NCI-H226 (cell line): ENCODE measurements at regions not wholly inside any gene's neighbourhood (a gene's known extent, or its start where the extent isn't known, plus 50 kb on each side); places are given as distances from the start of the nearest gene placed in this dataset.

ENCODE experiments used
- DNase-seq: peaks from one replicate; pipeline ENCODE4 v3.0.0-alpha.2; 2015

DNA sequence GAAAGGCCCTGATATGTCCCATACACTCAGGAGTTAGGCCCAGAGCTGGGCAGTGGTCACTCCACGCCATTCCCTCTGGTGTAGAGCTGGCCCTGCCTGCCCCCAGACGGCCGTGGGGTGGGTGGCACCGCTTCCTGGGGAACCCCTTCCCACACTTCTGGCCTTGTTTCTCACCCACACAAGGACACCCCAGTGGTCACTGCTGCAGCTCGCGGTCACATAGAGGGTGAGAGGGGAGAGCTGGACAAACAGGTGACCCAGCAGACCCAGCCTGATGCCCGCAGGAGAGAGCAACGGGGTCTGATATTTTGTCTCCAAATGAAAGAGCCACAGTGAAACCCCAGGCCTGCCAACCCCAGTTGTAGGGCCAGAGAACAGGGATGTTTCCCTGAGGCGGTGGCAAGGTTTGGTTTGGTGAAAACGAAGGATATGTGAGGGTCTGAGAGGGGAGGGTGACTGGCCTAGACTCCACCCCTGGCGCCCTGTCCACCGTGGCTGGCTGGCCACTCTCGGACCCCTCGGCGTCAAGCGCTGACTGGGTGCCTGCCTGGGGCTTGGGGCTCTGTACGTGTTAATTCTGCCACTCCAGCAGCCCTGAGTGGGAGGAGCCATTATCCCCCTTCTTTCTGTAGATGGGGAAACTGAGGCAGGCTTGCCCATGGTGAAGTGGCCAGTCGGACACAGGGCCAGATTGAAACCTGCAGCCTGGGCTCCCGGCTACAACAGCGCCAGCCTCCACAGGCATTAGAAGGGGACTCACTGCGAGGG lies 71.0 kb upstream of the PPARA start:
- no peak for DNase-seq

DNA sequence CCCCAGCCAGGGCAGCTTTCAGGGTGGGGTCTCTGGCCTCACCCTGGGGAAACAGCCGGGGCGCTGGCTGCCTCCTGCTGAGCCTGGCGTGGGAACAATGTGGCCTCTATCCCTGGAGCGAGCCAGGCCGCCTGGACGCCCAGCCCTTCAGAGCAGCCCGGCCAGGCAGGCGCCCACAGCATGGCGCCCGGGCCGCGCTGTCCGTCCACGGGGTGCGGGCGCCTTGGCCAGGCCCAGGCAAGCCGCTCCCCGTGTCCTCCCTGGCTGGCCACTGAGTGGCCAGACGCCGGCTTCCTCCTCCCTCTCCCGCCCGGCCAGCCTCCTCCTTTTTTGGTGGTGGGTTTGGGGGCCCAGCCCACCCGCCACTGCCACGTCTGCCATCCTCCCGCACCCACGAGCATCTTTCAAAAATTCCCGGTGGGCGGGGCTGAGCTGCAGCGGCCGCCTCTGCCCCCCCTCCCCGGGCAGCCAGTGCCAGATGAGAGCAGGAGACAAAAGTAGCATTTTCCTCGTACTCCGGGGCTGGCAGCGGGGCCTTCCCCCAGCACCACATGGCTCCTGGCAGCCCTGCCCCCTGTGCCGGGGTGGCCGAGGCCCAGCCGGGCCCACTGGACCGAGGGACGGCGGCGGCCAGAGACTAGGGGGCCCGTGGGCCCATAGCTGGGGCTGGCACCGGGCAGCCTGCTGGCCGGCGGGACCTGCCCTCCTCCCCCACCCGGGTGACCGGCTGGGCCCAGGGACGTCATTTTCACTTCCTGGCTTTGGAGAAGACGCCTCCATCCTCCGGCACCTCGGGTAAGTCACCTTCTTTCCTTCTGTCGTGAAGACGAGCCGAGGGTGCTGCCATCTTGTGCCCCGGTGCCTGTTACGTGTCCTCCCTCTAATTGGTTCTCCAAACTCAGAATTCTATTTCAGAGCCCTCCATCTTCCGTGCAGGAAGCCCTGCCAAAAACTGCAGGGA lies 70.2 kb upstream of the PPARA start:
- DNase-seq, result peak; percentile 71

DNA sequence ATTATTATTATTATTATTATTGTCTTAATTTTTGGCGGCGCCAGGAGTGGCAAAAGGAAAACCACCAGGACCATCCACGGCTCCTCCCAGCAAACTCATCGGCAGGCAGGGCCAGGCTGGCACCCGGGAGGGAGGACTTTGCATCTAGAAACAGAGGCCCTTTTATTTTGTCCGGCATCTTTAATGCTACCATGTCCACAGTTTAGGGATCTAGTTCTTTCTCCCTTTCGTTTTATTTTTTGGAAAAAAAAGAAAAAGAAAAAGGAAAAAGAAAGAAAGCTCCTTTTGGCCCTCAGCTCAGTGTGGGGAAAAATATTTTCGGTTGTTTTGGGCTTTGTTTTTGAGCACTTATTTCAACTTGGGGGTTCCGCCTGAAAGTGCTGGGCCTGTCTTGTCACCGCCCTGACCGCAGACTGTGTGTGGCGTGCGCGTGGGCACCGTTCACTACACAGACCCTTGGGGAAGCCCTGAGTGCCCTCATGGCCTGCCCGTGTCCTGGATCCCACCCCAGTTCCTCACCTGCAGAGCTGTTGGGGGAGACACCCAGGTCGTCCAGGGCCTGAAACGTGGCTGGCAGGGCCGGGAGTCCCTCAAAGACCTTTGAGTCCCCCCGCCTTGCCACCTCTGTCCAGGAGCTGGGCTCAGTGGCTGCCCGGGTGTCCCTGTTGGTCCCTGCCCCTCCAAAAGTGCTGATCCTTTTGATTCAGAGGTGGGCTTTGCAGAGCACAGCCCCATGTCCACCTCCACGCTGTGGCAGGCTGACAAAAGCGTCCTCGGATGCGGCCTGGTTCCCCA lies 69.1 kb upstream of the PPARA start:
- DNase-seq, result no peak

DNA sequence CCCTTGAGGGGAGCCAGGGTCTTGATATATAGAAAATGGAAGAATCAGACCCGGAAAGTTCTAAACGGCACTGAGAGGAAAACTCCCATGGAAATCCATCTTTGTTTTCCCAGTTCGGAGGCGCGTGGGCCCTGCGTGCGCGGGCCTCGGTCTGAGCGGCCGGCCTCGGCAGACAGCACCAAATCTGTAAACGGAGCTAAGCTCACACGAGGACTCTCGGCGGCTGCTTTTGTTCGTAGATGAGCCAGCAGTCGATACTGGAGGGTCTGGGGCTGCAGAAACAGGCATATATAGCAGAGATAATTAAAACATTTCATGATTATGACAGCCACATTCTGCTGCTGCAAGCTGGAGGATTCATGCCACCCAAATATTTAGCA lies 68.5 kb upstream of the PPARA start:
- no peak for DNase-seq

DNA sequence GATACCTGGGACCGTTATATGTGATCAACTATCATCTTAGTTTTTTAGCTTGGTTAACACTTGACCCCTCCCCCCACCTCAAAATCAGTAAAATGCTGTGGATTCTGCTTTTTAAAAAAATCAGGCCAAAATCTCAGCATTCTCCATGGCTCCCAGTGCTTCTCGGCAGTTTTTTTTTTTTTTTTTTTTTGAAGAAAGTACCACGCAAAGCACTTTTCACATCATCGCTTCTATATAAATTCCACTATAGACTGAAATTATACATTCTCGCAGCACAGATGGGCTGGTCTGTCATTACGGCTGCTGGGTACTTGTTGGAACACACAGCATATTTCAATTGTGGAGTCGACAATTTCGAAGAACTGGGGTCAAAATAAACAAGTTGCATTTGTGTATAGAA lies 67.7 kb upstream of the PPARA start:
- no peak for DNase-seq

DNA sequence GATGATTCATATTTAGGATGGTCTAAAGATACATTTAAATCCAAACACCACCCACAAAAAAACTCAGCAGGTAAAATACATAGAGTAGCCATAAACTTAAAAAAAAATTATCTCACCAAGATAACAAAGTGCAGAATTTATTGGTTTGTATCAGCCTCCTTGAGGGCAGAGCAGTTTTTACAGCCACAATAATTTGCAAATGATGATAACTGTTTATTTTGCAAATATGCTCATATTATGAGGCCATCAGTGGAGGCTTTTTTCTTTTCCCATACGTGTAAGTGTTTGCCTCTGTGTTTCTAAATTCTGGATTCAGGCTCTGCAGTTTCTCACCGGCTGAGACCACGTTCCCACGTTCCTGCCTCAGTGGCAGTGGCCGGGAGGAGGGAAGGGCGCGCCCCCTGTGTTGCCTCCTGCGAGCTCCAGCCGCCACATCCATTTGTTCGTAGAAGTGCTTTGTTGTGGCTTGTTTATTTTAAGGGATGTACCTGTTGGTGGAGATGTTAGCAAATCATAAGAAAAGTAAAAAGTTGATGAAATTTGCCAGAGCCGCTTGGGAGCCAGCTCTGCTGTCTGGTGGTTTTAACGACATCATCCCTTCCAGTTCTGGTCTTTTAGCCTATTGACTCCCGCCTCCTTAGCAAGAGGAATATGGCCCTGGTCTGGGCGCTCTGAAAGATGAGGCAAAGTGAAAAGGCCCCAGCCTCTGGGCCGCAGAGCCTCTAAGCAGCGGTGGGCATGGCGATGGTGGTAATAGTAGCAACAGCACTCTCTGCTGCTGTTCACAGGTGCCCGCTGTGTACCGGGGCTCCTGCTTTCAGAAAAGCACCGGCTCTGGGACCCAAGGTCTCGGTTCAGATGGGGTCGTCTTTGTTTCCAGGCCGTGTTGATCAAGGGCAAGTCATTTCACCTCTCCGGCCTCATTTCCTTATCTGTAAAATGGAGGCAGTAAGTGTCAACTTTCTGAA lies 66.7 kb upstream of the PPARA start:
- DNase-seq, result no peak

DNA sequence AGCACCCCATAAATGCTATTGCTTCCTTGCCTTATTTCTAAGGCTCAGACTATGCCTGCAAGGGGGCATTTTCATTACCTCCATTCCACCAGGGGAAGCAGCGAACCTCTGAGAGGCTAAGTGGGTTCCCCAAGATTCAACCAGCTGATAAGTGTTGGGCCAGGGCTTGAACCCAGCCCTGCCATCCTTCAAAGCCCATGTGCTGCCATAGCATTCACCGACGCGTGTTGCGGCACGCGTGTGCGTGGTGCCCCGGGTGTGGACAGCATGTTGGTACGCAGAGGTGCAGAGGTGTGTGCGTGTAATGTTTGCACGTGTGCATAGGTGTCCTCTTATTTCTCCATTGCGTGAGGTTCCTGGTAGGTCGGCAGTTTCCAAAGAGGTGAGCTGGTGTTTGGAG lies 66.0 kb upstream of the PPARA start:
- DNase-seq, result no peak

DNA sequence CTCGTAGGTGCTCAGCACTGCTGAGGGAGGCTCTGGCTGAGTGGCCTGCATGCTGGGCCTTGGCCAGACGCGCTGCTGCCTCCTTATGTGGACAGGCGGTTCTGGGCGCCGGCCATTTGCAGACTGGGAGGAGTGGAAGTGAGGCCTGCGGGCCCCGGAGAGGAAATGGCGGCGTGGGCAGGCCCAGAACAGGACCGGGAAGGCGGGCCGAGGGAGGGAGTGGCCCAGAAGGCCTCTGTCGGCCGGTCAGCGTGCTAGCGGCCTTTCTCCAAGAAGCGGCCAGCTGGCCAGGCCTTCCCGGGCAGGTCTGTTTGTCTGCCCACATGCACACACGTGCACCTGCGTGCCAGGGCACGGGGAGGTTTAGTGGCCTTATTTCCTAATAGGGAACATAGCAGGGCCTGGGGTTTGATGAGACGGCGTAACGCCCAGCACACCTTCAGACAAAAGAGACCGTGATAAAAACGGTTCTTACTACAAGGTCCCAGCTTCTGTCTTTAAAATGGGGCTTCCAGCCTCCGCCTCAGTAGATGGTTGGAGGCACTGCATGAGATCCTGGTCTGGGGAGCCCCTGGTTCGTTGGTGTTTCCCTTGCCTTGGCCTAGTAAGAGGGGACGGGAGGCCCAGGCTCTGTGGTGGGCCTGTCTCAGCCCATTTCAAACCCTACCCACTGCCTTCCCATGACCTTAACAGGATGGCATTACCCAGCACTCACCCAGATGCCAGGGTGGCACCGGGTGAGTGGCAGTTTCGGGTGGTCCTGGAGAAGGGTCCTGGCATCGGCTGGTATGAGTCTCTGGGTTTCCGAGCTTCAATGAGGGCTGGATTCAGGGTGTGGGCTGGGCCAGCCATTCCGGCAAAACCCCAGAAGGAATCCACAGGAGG lies 65.1 kb upstream of the PPARA start:
- DNase-seq, result peak; percentile 70

DNA sequence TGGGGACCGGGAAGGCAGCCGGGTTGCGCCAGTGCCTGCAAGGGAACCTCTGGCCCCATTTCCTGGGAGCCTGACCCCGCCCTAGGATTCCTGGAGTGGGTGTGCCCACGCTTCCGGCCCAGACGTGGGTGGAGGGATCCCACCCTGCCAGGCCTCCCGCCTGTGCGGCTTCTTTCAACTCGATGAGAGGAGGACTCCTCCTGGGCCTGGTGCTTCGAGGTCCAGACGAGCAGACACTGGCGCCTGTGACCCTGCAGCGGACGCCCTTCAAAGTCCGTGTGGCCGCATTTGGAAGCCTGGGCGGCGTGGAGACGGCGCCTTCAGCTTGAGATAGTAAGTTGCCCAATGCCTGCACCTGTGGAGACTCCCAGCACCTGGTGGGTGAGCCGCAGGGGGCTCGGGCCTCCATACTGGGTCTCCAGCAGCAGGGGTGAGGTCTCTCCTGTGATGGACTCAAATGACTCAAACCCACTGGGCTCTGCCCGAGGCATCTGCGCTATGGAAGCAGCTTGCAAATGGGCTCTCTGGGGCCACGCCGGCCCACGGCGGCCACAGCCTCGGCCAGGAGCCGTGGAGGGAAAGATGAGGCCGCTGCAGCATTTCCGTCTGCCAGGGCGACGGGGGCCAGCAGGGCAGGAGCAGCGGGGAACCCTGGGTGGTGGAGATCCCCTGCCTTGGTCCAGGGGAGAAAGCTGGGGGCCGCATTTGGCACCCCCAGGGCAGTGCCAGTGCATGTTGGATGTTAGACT lies 64.3 kb upstream of the PPARA start:
- peak; percentile 78 for DNase-seq

DNA sequence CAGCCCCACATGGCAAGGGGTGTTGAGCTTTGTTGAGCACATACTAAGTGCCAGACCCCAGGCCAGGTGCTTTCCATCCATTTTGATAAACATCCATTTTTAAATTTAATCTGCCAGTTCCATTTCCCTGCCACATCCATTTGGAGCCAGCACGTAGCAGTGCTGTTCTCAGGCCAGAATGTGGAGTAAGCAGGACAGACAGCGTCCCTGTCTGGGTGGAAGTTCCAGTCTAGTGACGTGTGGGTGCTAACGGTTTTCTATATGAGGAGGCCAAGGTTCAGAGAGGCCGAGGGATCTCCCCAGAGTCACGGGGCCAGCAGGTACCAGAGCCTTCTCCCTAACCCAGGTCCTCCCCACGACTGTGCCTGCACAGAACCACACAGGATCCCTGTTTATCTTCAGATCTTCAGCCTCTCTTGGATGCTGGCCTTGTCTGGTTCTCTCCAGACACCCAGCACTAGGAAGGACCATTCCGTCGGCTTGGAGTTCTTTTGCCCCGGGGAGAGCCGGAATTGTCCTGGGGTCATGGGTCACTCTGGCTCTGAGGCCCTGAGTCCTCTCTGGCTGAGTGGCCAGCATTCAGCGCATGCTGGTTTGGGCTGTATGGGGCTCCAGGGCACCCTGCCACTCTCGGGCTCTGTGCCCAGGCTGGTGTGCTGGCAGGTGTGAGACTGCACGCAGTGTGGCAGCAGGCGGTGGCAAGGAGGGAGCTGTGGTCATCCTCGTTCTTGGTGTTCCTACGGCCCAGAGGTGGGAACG lies 63.6 kb upstream of the PPARA start:
- DNase-seq, result no peak

DNA sequence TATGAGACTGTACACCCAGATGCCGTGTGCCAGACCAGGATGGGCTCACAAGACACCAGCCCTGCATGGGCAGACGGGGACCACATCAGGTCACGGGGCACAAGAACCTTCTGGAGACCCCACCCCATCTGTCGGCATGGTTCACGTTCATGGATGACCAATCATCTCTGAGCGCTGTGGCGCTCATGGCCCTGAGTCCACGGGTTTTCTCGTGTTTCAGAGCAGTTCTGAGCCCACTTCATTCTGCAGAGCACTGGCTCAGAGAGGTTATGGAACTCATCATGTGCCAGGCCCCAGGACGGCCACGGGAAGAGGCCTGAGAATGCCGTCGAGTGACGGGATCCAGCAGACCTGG lies 63.0 kb upstream of the PPARA start:
- no peak for DNase-seq

DNA sequence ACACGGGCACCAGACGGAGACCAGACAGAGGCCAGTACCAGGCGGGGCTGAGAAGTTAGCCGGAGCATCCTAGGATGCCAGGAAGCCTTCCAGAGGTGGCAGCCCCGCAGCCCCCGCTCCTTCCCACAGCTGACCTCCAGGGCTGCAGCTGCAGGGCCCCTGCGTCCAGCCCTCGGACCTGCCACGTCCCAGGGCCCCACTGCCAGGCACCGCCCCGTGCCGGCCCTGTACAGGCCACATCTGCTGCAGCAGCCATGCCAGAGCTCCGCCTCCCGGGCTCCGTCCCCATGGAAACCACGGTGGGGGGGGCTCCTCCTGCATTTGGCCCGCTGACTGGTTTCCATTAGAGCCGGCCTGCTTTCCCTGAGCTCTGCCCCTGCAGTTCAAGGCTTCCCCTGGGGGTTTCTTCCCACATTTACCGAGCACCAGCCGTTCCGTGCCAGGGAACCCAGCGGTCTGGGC lies 62.5 kb upstream of the PPARA start:
- peak; percentile 57 for DNase-seq

DNA sequence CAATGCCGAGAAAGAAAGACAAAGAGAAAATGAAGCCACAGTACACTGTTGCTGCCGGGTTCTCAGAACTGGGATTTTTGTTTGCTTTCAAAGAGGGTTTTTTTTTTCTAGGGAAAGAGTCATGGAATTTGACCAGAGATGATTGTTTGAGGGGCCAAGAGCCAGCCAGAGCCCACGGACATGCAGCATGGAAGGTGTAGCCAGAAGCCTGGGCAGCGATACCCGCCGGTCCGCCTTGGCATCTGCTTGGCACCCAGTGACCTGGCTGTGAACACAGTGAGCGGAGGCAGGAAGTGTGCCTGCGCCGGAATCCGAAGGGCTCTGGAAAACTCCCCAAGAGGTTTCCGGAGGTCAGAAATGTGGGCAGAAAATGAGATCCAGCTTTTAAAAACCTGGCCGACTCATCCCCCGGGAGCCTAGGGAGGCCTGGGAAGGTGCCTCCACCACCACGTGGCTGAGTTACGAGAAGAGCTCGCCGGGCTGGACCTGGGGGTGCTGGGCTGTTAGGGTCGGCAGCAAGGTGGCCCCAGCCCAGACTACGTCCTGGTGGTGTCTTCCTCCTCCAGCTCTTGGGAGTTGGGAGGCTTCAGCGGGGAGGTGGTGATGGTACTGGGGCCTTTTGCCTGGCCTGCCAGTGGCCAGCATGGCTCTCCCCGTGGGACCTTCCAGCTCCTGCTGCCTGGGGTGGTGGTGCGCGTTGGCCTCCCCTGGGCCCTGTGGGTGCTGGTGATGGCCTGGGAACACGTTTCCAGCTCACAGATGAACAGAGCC lies 61.6 kb upstream of the PPARA start:
- peak; percentile 68 for DNase-seq

DNA sequence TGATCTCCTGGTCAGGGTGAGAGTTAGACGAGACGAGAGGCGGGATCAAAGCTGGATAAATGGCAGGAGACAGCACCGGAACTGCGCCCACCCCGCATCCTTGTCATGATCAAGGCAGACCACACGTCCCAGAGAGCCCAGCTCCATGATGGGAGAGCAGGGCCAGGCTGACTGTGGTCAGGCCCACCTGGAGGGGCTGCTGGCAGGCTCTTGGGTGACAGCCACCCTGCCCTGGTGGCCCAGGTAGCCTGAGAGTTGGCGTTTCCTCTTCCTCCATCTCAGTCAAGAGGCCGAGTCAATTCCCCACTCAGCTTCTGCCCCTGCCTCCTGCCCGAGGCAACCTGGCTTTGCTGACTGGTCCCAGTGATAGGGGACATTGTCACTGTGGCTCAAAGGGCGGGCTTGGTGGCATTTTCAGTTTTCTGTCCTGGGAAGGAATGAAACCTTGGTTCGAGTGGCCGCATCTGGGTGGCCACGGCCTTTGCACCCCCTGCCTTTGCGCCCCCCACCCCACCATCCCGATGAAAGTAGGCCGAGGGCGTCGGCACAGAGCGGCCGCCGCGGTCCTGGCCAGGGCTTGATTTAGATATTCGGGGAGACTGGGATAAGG lies 60.8 kb upstream of the PPARA start:
- no peak for DNase-seq

DNA sequence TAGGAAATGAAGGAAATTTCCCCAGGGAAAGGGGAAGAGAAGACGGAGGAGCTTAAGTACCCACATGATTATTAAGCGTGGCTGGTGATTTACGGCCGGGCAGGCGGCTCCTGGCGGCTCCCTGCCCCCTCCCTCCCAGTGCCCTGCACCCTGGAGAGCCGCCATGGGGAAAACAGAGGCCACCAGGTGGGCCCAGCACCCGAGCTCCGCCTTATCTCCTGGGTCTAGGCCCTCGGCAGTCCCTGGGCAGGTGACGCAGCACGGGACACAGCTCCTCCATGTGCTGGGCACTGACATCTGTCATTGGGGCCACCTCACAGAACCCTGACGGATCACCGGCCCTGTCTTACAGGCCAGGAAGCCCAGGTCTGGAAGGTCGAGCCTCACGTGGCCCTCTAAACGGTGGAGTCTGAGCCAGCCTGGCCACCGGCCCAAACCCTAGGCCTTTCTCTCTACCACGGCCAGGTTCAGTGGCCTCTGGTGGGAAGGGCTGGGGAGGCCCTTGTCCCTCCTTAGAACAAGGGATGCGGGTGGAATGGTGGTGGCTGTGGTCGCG lies 60.2 kb upstream of the PPARA start:
- DNase-seq, result no peak

DNA sequence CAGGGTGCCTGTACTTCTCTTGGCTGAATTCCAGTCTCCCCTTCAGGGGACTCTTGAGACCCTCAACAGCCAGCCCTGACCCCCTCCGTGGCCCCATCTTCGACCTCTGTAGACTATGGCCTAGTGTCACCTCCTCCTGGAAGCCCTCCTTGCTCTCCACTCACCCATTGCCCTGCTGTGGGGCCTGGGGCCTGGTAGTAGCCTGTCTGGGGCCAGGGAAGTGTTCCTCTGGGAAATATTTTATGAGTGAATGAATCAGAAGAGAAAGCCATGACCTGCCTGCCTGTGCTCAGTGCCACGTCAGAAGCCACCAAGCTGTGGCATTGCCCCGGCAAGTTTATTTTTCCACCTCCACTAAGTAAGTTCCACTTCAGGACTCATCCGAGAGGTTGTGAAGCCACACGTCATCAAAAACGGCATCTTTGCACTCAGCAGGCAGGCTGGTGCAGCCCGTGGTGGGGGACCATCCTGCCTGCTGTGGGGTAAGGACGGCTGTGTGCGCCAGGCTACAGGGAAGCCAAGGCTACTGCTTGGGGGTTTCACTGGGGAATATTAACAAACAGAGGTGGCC lies 59.6 kb upstream of the PPARA start:
- no peak for DNase-seq

DNA sequence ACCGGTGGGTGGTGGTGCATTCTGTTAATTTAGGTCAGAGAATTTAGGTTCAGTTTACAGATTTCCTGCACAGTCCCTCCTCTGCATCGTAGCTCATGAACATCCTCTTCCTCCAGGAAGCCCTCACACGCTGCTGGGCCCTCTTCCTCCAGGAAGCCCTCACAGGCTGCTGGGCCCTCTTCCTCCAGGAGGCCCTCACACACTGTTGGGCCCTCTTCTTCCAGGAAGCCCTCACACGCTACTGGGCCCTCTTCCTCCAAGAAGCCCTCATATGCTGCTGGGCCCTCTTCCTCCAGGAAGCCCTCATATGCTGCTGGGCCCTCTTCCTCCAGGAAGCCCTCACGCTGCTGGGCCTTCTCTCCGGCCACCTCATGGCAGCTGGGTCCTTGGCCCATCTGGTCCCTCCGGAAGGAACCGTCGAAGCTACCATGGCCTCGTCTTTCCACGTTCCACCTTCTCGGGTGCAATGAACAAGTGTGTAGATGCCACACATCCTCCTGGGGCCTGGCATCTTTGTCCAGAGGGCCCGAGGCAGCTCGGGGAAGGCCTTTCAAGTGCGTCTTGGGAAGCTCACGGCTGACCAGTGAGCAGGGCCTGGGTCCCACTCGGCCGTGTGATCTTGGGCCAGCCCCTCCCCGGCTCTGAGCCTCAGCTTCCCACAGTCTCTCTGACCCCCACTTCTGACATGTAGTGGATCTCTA lies 58.9 kb upstream of the PPARA start:
- DNase-seq, result no peak
